ENCODE measurements at regions not wholly inside any gene's neighbourhood (a gene's known extent, or its start where the extent isn't known, plus 50 kb on each side); places are given as distances from the start of the nearest gene placed in this dataset.

GRCh38 chr1:239979456-239979855 is 112.2 kb upstream of the FMN2 start:
- Mint-ChIP-seq H3K4me3 (ENCODE audit: low read depth, unreplicated experiment) (no peak overlapping the region), H3K9me3 (ENCODE audit: low read depth, unreplicated experiment) (peaks cover 13% of the 10 kb centered on the region), H3K36me3 (ENCODE audit: insufficient read depth, unreplicated experiment) (no peaks in the 10 kb centered on the region), H3K4me1 (ENCODE audit: low read depth, unreplicated experiment) (no peaks in the 10 kb centered on the region), H3K27me3 (ENCODE audit: unreplicated experiment) (no peaks in the 10 kb centered on the region), H3K27ac (ENCODE audit: unreplicated experiment) (no peak overlapping the region)
- no peak for TF ChIP-seq CTCF (IDR thresholded peaks at IDR 0.05; ENCODE audit: unreplicated experiment)
- no TSS peak for BruUV-seq (replicated peaks)
- intact Hi-C loops (cut with micrococcal nuclease; ENCODE audit: unreplicated experiment): loop anchor here (5.0 to 10.0 kb wide), 2 partner anchors 62 to 1025 kb away; no protein-coding TSS in a partner anchor
- DNase-seq: no peak
- CTCF ChIA-PET: interaction anchor here (1.2 kb wide), 1 partner anchor 27 kb away, joined by 3 read pairs; no protein-coding TSS in a partner anchor

GRCh38 chr1:239982762-239983161 is 108.9 kb upstream of the FMN2 start:
- Mint-ChIP-seq H3K27ac (ENCODE audit: unreplicated experiment) (no peak overlapping the region), H3K4me1 (ENCODE audit: low read depth, unreplicated experiment) (no peaks in the 10 kb centered on the region), H3K9me3 (ENCODE audit: low read depth, unreplicated experiment) (peaks cover 15% of the 10 kb centered on the region), H3K36me3 (ENCODE audit: insufficient read depth, unreplicated experiment) (no peaks in the 10 kb centered on the region), H3K27me3 (ENCODE audit: unreplicated experiment) (peaks cover 3% of the 10 kb centered on the region), H3K4me3 (ENCODE audit: low read depth, unreplicated experiment) (no peak overlapping the region)
- TF ChIP-seq CTCF (IDR thresholded peaks at IDR 0.05; ENCODE audit: unreplicated experiment): no peak
- DNase-seq: no peak
- no TSS peak for BruUV-seq (replicated peaks)
- CTCF ChIA-PET: no interaction called here
- intact Hi-C loops (cut with micrococcal nuclease; ENCODE audit: unreplicated experiment): loop anchor here (5.0 kb wide), 1 partner anchor 1280 kb away; no protein-coding TSS in a partner anchor

- Mint-ChIP-seq H3K4me3 (ENCODE audit: low read depth, unreplicated experiment) (no peak overlapping the region), H3K27me3 (ENCODE audit: unreplicated experiment) (peaks cover 16% of the 10 kb centered on the region), H3K4me1 (ENCODE audit: low read depth, unreplicated experiment) (no peaks in the 10 kb centered on the region), H3K36me3 (ENCODE audit: insufficient read depth, unreplicated experiment) (no peaks in the 10 kb centered on the region), H3K27ac (ENCODE audit: unreplicated experiment) (no peak overlapping the region), H3K9me3 (ENCODE audit: low read depth, unreplicated experiment) (peaks cover 12% of the 10 kb centered on the region)
- intact Hi-C loops (cut with micrococcal nuclease; ENCODE audit: unreplicated experiment): loop anchor here (5.0 kb wide), 1 partner anchor 578 kb away; no protein-coding TSS in a partner anchor
- CTCF ChIA-PET: no interaction called here
- DNase-seq: no peak
- no TSS peak for BruUV-seq (replicated peaks)
- TF ChIP-seq CTCF (IDR thresholded peaks at IDR 0.05; ENCODE audit: unreplicated experiment): no peak
These were observed 106.6 kb upstream of the FMN2 start for GRCh38 chr1:239985044-239985443.

GRCh38 chr1:239987103-239987745 is 104.5 kb upstream of the FMN2 start:
- peak; percentile 65 for DNase-seq
- no peaks in the 10 kb centered on the region for H3K36me3 Mint-ChIP-seq (ENCODE audit: insufficient read depth, unreplicated experiment)

More at GRCh38 chr1:239987103-239987745, 104.5 kb upstream of the FMN2 start:
- peak; percentile 70 for TF ChIP-seq CTCF (IDR thresholded peaks at IDR 0.05; ENCODE audit: unreplicated experiment)
- no peaks in the 10 kb centered on the region for H3K4me1 Mint-ChIP-seq (ENCODE audit: low read depth, unreplicated experiment)
- CTCF ChIA-PET: no interaction called here
- H3K9me3 Mint-ChIP-seq (ENCODE audit: low read depth, unreplicated experiment): peaks cover 4% of the 10 kb centered on the region
- H3K27ac Mint-ChIP-seq (ENCODE audit: unreplicated experiment): no peak overlapping the region
- H3K4me3 Mint-ChIP-seq (ENCODE audit: low read depth, unreplicated experiment): no peak overlapping the region
- intact Hi-C loops (cut with micrococcal nuclease; ENCODE audit: unreplicated experiment): loop anchor here (1.0 to 5.0 kb wide), 2 partner anchors 36 to 580 kb away; no protein-coding TSS in a partner anchor
- BruUV-seq (replicated peaks): no TSS peak
- peaks cover 33% of the 10 kb centered on the region for H3K27me3 Mint-ChIP-seq (ENCODE audit: unreplicated experiment)
